GM23248 (cell line): ENCODE measurements at regions not wholly inside any gene's neighbourhood (a gene's known extent, or its start where the extent isn't known, plus 50 kb on each side); places are given as distances from the start of the nearest gene placed in this dataset.

Experiments
- DNase-seq: peaks from one replicate; pipeline ENCODE4 v3.0.0-alpha.2; 2015
- H2AFZ ChIP-seq: fragments of 200-600 bp; sonication (generic); 2 replicates; pipeline ENCODE4 v1.6.1; 2016; ENCODE audit warnings: antibody characterized with exemption
- H3F3A ChIP-seq: fragments of 200-600 bp; sonication (generic); 2 replicates; pipeline ENCODE4 v1.6.1; 2016; ENCODE audit warnings: mild to moderate bottlenecking, antibody characterized with exemption, mixed run types; ENCODE audit not compliant: insufficient read depth
- H3K27ac ChIP-seq: fragments of 200-600 bp; sonication (generic); 2 replicates; pipeline ENCODE4 v1.5.1; 2016; ENCODE audit warnings: mild to moderate bottlenecking
- H3K27me3 ChIP-seq: fragments of 200-600 bp; sonication (generic); replicated peaks from 2 replicates; pipeline ENCODE4 v1.6.1; 2016; ENCODE audit warnings: mild to moderate bottlenecking; ENCODE audit not compliant: insufficient read depth
- H3K36me3 ChIP-seq: fragments of 200-600 bp; sonication (generic); 2 replicates; pipeline ENCODE4 v1.6.1; 2016; ENCODE audit warnings: low read depth, mild to moderate bottlenecking
- H3K4me1 ChIP-seq: fragments of 200-600 bp; sonication (generic); 2 replicates; pipeline ENCODE4 v1.6.1; 2016; ENCODE audit warnings: mild to moderate bottlenecking; ENCODE audit not compliant: insufficient read depth
- H3K4me2 ChIP-seq: fragments of 200-600 bp; sonication (generic); one replicate; pipeline ENCODE4 v1.6.1; 2016; ENCODE audit warnings: mild to moderate bottlenecking; ENCODE audit not compliant: unreplicated experiment
- H3K4me3 ChIP-seq: fragments of 200-600 bp; sonication (generic); 2 replicates; pipeline ENCODE4 v1.5.1; 2016; ENCODE audit warnings: mild to moderate bottlenecking
- H3K79me2 ChIP-seq: fragments of 200-600 bp; sonication (generic); 2 replicates; pipeline ENCODE4 v1.6.1; 2016; ENCODE audit warnings: mild to moderate bottlenecking; ENCODE audit not compliant: insufficient read depth
- H3K9ac ChIP-seq: fragments of 200-600 bp; sonication (generic); 2 replicates; pipeline ENCODE4 v1.6.1; 2016; ENCODE audit warnings: mild to moderate bottlenecking
- H3K9me2 ChIP-seq: fragments of 200-600 bp; sonication (generic); 2 replicates; pipeline ENCODE4 v1.6.1; 2016; ENCODE audit warnings: mixed run types, mild to moderate bottlenecking, moderate library complexity; ENCODE audit not compliant: insufficient read depth
- H3K9me3 ChIP-seq: fragments of 200-600 bp; sonication (generic); one replicate; pipeline ENCODE4 v1.6.1; 2017; ENCODE audit warnings: low read depth
- H4K20me1 ChIP-seq: fragments of 200-600 bp; sonication (generic); 2 replicates; pipeline ENCODE4 v1.6.0; 2016; ENCODE audit not compliant: insufficient read depth
- EZH2 ChIP-seq: fragments of 200-600 bp; sonication (generic); IDR thresholded peaks from 2 replicates; pipeline ENCODE4 v1.6.1; 2018; ENCODE audit warnings: antibody characterized with exemption, mild to moderate bottlenecking; ENCODE audit not compliant: insufficient read depth, poor library complexity, severe bottlenecking
- EZH2phosphoT487 ChIP-seq: fragments of 200-600 bp; sonication (generic); IDR thresholded peaks from 2 replicates; pipeline ENCODE4 v1.6.1; 2018; ENCODE audit warnings: antibody characterized with exemption, moderate library complexity, mild to moderate bottlenecking, low read depth; ENCODE audit not compliant: insufficient read depth
- WGBS, 2 experiments: methylation state at CpG; one replicate each; pipeline ENCODE4 v1.1.6; 2015 to 2017; ENCODE audit warnings: low lambda C conversion rate in 2 of 2, low coverage in 1 of 2; ENCODE audit errors: missing lambda C conversion rate in 2 of 2; 5-methylcytosine and 5-hydroxymethylcytosine counted together
- in situ Hi-C: fragments of 300-500 bp; cut with MboI; formaldehyde crosslinking; loops from 2 replicates; pipeline ENCODE4 v1.15.0; 2020

DNA sequence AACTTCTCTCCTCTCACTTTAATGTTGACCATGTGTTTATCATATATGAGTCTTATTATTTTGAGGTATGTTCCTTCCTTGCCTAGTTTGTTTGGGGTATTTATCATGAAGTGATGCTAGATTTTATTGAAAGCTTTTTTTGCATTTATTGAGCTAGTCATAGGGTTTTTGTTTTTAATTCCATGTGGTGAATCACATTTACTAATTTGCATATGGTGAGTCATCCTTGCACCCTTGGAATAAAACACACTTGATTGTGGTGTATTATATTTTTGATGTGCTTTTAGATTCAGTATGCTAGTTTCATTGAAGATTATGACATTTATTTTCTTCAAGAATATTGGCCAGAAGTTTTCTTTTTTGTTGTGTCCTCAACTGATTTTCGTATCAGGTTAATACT lies 464.6 kb downstream of the PCDH18 start:
- peak; percentile 13 for DNase-seq
- in situ Hi-C loops = no loop called here

GRCh38 chr4:137065311-137065710 lies 467.0 kb downstream of the PCDH18 start:
- WGBS, 2 experiments = 22 to 28% methylated on average over 1 of the region's 1 CpG
- Histone ChIP-seq H3K27me3 (no peaks in the 10 kb centered on the region), H3K4me3 (no peak overlapping the region), H3K36me3 (no peaks in the 10 kb centered on the region), H4K20me1 (no peaks in the 10 kb centered on the region), H3K79me2 (no peaks in the 10 kb centered on the region), H3K9ac (no peak overlapping the region), H3K9me2 (no peaks in the 10 kb centered on the region), H3K27ac (no peak overlapping the region), H3K9me3 (no peaks in the 10 kb centered on the region), H3K4me1 (no peaks in the 10 kb centered on the region), H3K4me2 (no peak overlapping the region), H2AFZ (no peak overlapping the region), H3F3A (no peaks in the 10 kb centered on the region)
- in situ Hi-C loops = no loop called here
- TF ChIP-seq EZH2 = no peak
- no peak for TF ChIP-seq EZH2phosphoT487
- DNase-seq = peak; percentile 10

More for the DNA sequence above, 464.6 kb downstream of the PCDH18 start:
- Histone ChIP-seq H3K9me2 (no peaks in the 10 kb centered on the region), H3K27ac (no peak overlapping the region), H3K4me1 (no peaks in the 10 kb centered on the region), H3F3A (no peaks in the 10 kb centered on the region), H3K4me2 (no peak overlapping the region), H4K20me1 (no peaks in the 10 kb centered on the region), H2AFZ (no peak overlapping the region), H3K27me3 (no peaks in the 10 kb centered on the region), H3K9ac (no peak overlapping the region), H3K36me3 (no peaks in the 10 kb centered on the region), H3K4me3 (no peak overlapping the region), H3K9me3 (no peaks in the 10 kb centered on the region), H3K79me2 (no peaks in the 10 kb centered on the region)
- WGBS, 2 experiments = 79 to 83% methylated on average over 1 of the region's 1 CpG
- TF ChIP-seq EZH2 = no peak
- TF ChIP-seq EZH2phosphoT487 = no peak

DNA sequence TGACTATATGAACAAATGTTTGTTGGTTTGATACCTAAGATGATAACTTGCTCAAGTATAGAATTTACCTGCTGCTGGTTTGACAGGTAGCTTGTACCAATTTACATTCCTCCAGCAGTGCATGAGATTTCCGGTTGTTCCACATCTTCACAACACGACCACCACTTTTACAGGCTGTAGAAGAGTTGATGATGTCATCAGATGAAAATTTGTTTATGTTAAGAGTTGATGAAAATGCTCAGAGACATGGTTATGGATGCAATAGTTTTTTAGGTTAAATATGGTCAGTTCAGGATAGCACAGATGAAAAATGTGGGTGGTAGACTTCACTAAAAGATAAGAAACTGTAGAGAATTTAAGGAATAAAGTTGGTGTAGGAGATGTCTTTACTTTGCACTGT lies 468.3 kb downstream of the PCDH18 start:
- Histone ChIP-seq H3K27ac (no peak overlapping the region), H3K27me3 (no peaks in the 10 kb centered on the region), H3K9ac (no peak overlapping the region), H3K4me1 (no peaks in the 10 kb centered on the region), H3K4me3 (no peak overlapping the region), H3K9me3 (no peaks in the 10 kb centered on the region), H3K9me2 (no peaks in the 10 kb centered on the region), H3F3A (no peaks in the 10 kb centered on the region), H3K4me2 (no peak overlapping the region), H2AFZ (no peak overlapping the region), H3K79me2 (no peaks in the 10 kb centered on the region), H3K36me3 (no peaks in the 10 kb centered on the region), H4K20me1 (no peaks in the 10 kb centered on the region)
- in situ Hi-C loops = no loop called here
- TF ChIP-seq EZH2 (no peak), EZH2phosphoT487 (no peak)
- WGBS, 2 experiments = 60 to 61% methylated on average over 2 of the region's 2 CpGs
- DNase-seq = no peak

- no peak overlapping the region for H3K27ac ChIP-seq
- H3K9ac ChIP-seq = no peak overlapping the region
- no peaks in the 10 kb centered on the region for H3K36me3 ChIP-seq
- no peaks in the 10 kb centered on the region for H3K9me2 ChIP-seq
- H4K20me1 ChIP-seq = no peaks in the 10 kb centered on the region
- in situ Hi-C loops = no loop called here
- H3F3A ChIP-seq = no peaks in the 10 kb centered on the region
- H3K27me3 ChIP-seq = no peaks in the 10 kb centered on the region
- no peak for DNase-seq
- TF ChIP-seq EZH2phosphoT487 (no peak), EZH2 (no peak)
- 63 to 70% methylated on average over 2 of the region's 2 CpGs for WGBS, 2 experiments
- H3K4me2 ChIP-seq = no peak overlapping the region
- no peak overlapping the region for H2AFZ ChIP-seq
- H3K79me2 ChIP-seq = no peaks in the 10 kb centered on the region
- H3K4me3 ChIP-seq = no peak overlapping the region
- peaks cover 2% of the 10 kb centered on the region for H3K9me3 ChIP-seq
- no peaks in the 10 kb centered on the region for H3K4me1 ChIP-seq
Observed at GRCh38 chr4:137043184-137043583, 489.1 kb downstream of the PCDH18 start.

GRCh38 chr4:137039370-137039769 lies 492.9 kb downstream of the PCDH18 start:
- H3K27me3 ChIP-seq = no peaks in the 10 kb centered on the region
- no peak overlapping the region for H2AFZ ChIP-seq
- no peak for TF ChIP-seq EZH2
- TF ChIP-seq EZH2phosphoT487 = no peak
- no peaks in the 10 kb centered on the region for H3K36me3 ChIP-seq
- H3F3A ChIP-seq = no peaks in the 10 kb centered on the region
- no peaks in the 10 kb centered on the region for H3K9me3 ChIP-seq
- H3K27ac ChIP-seq = no peak overlapping the region
- no peaks in the 10 kb centered on the region for H4K20me1 ChIP-seq
- in situ Hi-C loops = no loop called here
- WGBS, 2 experiments = 10 to 20% methylated on average over 3 of the region's 3 CpGs
- no peak overlapping the region for H3K9ac ChIP-seq
- no peak overlapping the region for H3K4me2 ChIP-seq
- no peak for DNase-seq
- no peak overlapping the region for H3K4me3 ChIP-seq
- no peaks in the 10 kb centered on the region for H3K79me2 ChIP-seq
- H3K4me1 ChIP-seq = no peaks in the 10 kb centered on the region
- H3K9me2 ChIP-seq = no peaks in the 10 kb centered on the region
